MM.1S (cell line): ENCODE measurements at regions not wholly inside any gene's neighbourhood (a gene's known extent, or its start where the extent isn't known, plus 50 kb on each side); places are given as distances from the start of the nearest gene placed in this dataset.

Experiments used
- EZH2 ChIP-seq: fragments of 300-600 bp; sonication (generic); optimal IDR thresholded peaks from 2 replicates; pipeline ENCODE3; 2017; ENCODE audit warnings: low read depth, mild to moderate bottlenecking, antibody characterized with exemption, low read length, mixed read lengths
- EZH2phosphoT487 ChIP-seq: fragments of 300-600 bp; sonication (generic); IDR thresholded peaks from 2 replicates; pipeline ENCODE4 v1.6.1; 2018; ENCODE audit warnings: antibody characterized with exemption, low read length
- TF ChIP-seq, protein P1 (sequence below): fragments of 300-600 bp; sonication (generic); IDR thresholded peaks from 2 replicates; pipeline ENCODE4 v1.5.1; 2016; ENCODE audit warnings: antibody characterized with exemption, low read length, mixed read lengths

DNA sequence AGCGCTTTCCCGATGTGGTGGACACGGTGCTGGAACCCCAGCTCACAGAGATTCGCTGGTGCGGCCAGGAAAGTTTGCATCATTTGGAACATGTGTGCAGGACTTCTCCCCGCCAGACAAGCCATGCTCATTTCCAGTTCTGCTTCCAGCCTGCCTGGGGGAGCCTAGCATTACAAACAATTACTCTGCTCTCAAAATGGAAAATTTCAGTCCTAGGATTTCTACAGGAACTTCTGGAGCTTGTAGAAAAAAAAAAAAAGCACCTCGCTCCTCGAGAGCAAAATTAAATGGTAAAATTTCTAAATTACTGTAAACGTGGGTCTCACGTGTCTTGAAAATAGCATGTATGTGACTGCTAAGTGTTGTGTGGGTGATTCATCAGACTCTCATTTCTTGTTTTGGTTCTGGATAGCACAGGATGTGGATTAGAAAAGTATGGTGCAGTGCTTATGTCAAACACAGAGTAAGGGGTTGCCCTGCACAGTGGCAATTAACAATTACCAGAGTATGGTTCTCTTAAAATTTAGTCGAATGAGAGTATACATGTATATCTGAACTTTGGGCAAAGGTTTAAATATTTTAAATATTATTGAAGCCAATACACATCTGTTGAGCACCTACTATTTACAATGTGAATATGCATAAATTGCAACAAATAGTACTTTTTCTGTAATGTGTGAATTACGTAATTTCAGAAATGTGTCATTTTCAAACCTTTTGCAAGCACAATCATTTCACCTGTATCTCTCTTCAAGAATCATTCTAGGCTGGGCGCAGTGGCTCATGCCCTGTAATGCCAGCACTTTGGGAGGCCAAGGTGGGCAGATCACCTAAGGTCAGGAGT is 61.8 kb upstream of the PTGFRN start:
- TF ChIP-seq, protein P1, sequence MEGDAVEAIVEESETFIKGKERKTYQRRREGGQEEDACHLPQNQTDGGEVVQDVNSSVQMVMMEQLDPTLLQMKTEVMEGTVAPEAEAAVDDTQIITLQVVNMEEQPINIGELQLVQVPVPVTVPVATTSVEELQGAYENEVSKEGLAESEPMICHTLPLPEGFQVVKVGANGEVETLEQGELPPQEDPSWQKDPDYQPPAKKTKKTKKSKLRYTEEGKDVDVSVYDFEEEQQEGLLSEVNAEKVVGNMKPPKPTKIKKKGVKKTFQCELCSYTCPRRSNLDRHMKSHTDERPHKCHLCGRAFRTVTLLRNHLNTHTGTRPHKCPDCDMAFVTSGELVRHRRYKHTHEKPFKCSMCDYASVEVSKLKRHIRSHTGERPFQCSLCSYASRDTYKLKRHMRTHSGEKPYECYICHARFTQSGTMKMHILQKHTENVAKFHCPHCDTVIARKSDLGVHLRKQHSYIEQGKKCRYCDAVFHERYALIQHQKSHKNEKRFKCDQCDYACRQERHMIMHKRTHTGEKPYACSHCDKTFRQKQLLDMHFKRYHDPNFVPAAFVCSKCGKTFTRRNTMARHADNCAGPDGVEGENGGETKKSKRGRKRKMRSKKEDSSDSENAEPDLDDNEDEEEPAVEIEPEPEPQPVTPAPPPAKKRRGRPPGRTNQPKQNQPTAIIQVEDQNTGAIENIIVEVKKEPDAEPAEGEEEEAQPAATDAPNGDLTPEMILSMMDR = no peak
- TF ChIP-seq EZH2 (no peak), EZH2phosphoT487 (no peak)
